22Rv1 (cell line): ENCODE measurements at regions not wholly inside any gene's neighbourhood (a gene's known extent, or its start where the extent isn't known, plus 50 kb on each side); places are given as distances from the start of the nearest gene placed in this dataset.

Source experiments
- CTCF ChIP-seq: fragments of 450-650 bp; IDR thresholded peaks from 2 replicates; pipeline ENCODE4 v1.5.1; 2017; ENCODE audit warnings: mild to moderate bottlenecking
- ZFX ChIP-seq: fragments of 450-650 bp; IDR thresholded peaks from 2 replicates; pipeline ENCODE4 v1.6.1; 2017; ENCODE audit warnings: antibody characterized with exemption, borderline replicate concordance

- TF ChIP-seq CTCF: no peak
- no peak for TF ChIP-seq ZFX
Measured at GRCh38 chr5:162769019-162769418, 668.4 kb upstream of the CCNG1 start.
